ENCODE measurements at regions not wholly inside any gene's neighbourhood (a gene's known extent, or its start where the extent isn't known, plus 50 kb on each side); places are given as distances from the start of the nearest gene placed in this dataset.
A peak's percentile ranks its signal among the peaks of the same experiment; 100 is the strongest.

- no peaks in the 10 kb centered on the region for H3K9me3 ChIP-seq (ENCODE audit: low read depth)
- no peaks in the 10 kb centered on the region for H3K36me3 ChIP-seq
- DNase-seq (ENCODE audit: low read depth in 1 of 2, low spot score in 1 of 2): no peak
- H3K27ac ChIP-seq: no peak overlapping the region
- H3K27me3 ChIP-seq: no peaks in the 10 kb centered on the region
- TF ChIP-seq CTCF (IDR thresholded peaks at IDR 0.05; ENCODE audit: low read depth, low read length): no peak
- H3K4me3 ChIP-seq: no peak overlapping the region
- H3K4me1 ChIP-seq (ENCODE audit: low read depth): peaks cover 11% of the 10 kb centered on the region
Measured at GRCh38 chr5:74950836-74951515, 84.8 kb upstream of the FAM169A start.

GRCh38 chr5:74949976-74950375 is 83.8 kb upstream of the FAM169A start:
- Histone ChIP-seq H3K9me3 (ENCODE audit: low read depth) (no peaks in the 10 kb centered on the region), H3K27me3 (no peaks in the 10 kb centered on the region), H3K27ac (no peak overlapping the region), H3K4me1 (ENCODE audit: low read depth) (peaks cover 14% of the 10 kb centered on the region), H3K4me3 (no peak overlapping the region), H3K36me3 (no peaks in the 10 kb centered on the region)
- no peak for DNase-seq (ENCODE audit: low read depth in 1 of 2, low spot score in 1 of 2)
- no peak for TF ChIP-seq CTCF (IDR thresholded peaks at IDR 0.05; ENCODE audit: low read depth, low read length)

- Histone ChIP-seq H3K27ac (no peak overlapping the region), H3K36me3 (no peaks in the 10 kb centered on the region), H3K27me3 (peaks cover 6% of the 10 kb centered on the region), H3K4me3 (no peak overlapping the region), H3K4me1 (ENCODE audit: low read depth) (peaks cover 14% of the 10 kb centered on the region), H3K9me3 (ENCODE audit: low read depth) (no peaks in the 10 kb centered on the region)
- peak in 1 of 2 donors; percentile 40 for DNase-seq (ENCODE audit: low read depth in 1 of 2, low spot score in 1 of 2)
- no peak for TF ChIP-seq CTCF (IDR thresholded peaks at IDR 0.05; ENCODE audit: low read depth, low read length)
Measured at GRCh38 chr5:74948031-74948546, 81.9 kb upstream of the FAM169A start.

- DNase-seq (ENCODE audit: low read depth in 1 of 2, low spot score in 1 of 2): no peak
- Histone ChIP-seq H3K36me3 (no peaks in the 10 kb centered on the region), H3K27ac (no peak overlapping the region), H3K4me1 (ENCODE audit: low read depth) (peaks cover 7% of the 10 kb centered on the region), H3K9me3 (ENCODE audit: low read depth) (no peaks in the 10 kb centered on the region), H3K27me3 (peaks cover 11% of the 10 kb centered on the region), H3K4me3 (no peak overlapping the region)
- no peak for TF ChIP-seq CTCF (IDR thresholded peaks at IDR 0.05; ENCODE audit: low read depth, low read length)
Measured at GRCh38 chr5:74946471-74946870, 80.3 kb upstream of the FAM169A start.

- H3K27ac ChIP-seq: no peak overlapping the region
- DNase-seq (ENCODE audit: low read depth in 1 of 2, low spot score in 1 of 2): no peak
- H3K9me3 ChIP-seq (ENCODE audit: low read depth): no peaks in the 10 kb centered on the region
- no peaks in the 10 kb centered on the region for H3K36me3 ChIP-seq
- H3K4me3 ChIP-seq: no peak overlapping the region
- peaks cover 7% of the 10 kb centered on the region for H3K4me1 ChIP-seq (ENCODE audit: low read depth)
- peaks cover 11% of the 10 kb centered on the region for H3K27me3 ChIP-seq
- no peak for TF ChIP-seq CTCF (IDR thresholded peaks at IDR 0.05; ENCODE audit: low read depth, low read length)
Measured at GRCh38 chr5:74945561-74946165, 79.5 kb upstream of the FAM169A start.
